Lung microvascular endothelial cell (primary cell): ENCODE measurements at regions not wholly inside any gene's neighbourhood (a gene's known extent, or its start where the extent isn't known, plus 50 kb on each side); places are given as distances from the start of the nearest gene placed in this dataset.

ENCODE experiments used
- DNase-seq, 2 donors: peaks; one replicate each; pipeline versions ENCODE4 v3.0.0 to v3.0.0-alpha.2; 2010; ENCODE audit warnings: low read depth in 2 of 2

- no peak for DNase-seq
Observed at GRCh38 chr2:38173683-38174082, 97.7 kb upstream of the CYP1B1 start.

GRCh38 chr2:38171208-38171855, 95.4 kb upstream of the CYP1B1 start:
- no peak for DNase-seq

GRCh38 chr2:38170733-38171132, 94.8 kb upstream of the CYP1B1 start:
- DNase-seq, result no peak

GRCh38 chr2:38170067-38170466, 94.1 kb upstream of the CYP1B1 start:
- no peak for DNase-seq

GRCh38 chr2:38168710-38169480, 92.9 kb upstream of the CYP1B1 start:
- DNase-seq, result no peak

GRCh38 chr2:38167968-38168350, 92.0 kb upstream of the CYP1B1 start:
- no peak for DNase-seq

GRCh38 chr2:38165698-38166097, 89.7 kb upstream of the CYP1B1 start:
- no peak for DNase-seq

GRCh38 chr2:38164881-38165280, 88.9 kb upstream of the CYP1B1 start:
- DNase-seq, result no peak

- DNase-seq, result no peak
Observed at GRCh38 chr2:38163579-38163978, 87.6 kb upstream of the CYP1B1 start.

GRCh38 chr2:38163006-38163405, 87.1 kb upstream of the CYP1B1 start:
- no peak for DNase-seq

- no peak for DNase-seq
Observed at GRCh38 chr2:38160516-38160915, 84.6 kb upstream of the CYP1B1 start.

GRCh38 chr2:38159597-38159996, 83.6 kb upstream of the CYP1B1 start:
- DNase-seq, result no peak

GRCh38 chr2:38159191-38159590, 83.2 kb upstream of the CYP1B1 start:
- DNase-seq, result no peak

- peak in 1 of 2 donors; percentile 35 for DNase-seq
Observed at GRCh38 chr2:38158378-38159118, 82.6 kb upstream of the CYP1B1 start.

GRCh38 chr2:38156436-38156835, 80.5 kb upstream of the CYP1B1 start:
- no peak for DNase-seq

GRCh38 chr2:38155015-38155414, 79.1 kb upstream of the CYP1B1 start:
- DNase-seq, result no peak

- no peak for DNase-seq
Observed at GRCh38 chr2:38154395-38154794, 78.4 kb upstream of the CYP1B1 start.

GRCh38 chr2:38153476-38154135, 77.7 kb upstream of the CYP1B1 start:
- DNase-seq, result no peak

GRCh38 chr2:38152913-38153312, 77.0 kb upstream of the CYP1B1 start:
- DNase-seq, result no peak

GRCh38 chr2:38152035-38152434, 76.1 kb upstream of the CYP1B1 start:
- DNase-seq, result no peak

GRCh38 chr2:38149531-38149930, 73.6 kb upstream of the CYP1B1 start:
- no peak for DNase-seq

- peak in 1 of 2 donors; percentile 10 for DNase-seq
Observed at GRCh38 chr2:38148501-38148900, 72.5 kb upstream of the CYP1B1 start.
